Ishikawa (cell line): ENCODE measurements at regions not wholly inside any gene's neighbourhood (a gene's known extent, or its start where the extent isn't known, plus 50 kb on each side); places are given as distances from the start of the nearest gene placed in this dataset.

Source experiments
- CEBPB ChIP-seq: IDR thresholded peaks from 2 replicates; pipeline ENCODE4 v1.6.1; 2012
- CREB1 ChIP-seq: IDR thresholded peaks from 2 replicates; pipeline ENCODE4 v1.6.1; 2012; ENCODE audit warnings: low read depth
- EGR1 ChIP-seq: IDR thresholded peaks from 2 replicates; pipeline ENCODE4 v1.6.1; 2012
- EP300 ChIP-seq: IDR thresholded peaks from 2 replicates; pipeline ENCODE4 v1.6.1; 2012; ENCODE audit warnings: borderline replicate concordance
- FOXM1 ChIP-seq: IDR thresholded peaks from 2 replicates; pipeline ENCODE4 v1.6.1; 2012; ENCODE audit warnings: low read depth, borderline replicate concordance
- MAX ChIP-seq: IDR thresholded peaks from 2 replicates; pipeline ENCODE4 v1.6.1; 2012
- NFIC ChIP-seq: IDR thresholded peaks from 2 replicates; pipeline ENCODE4 v1.6.1; 2012
- RAD21 ChIP-seq: IDR thresholded peaks from 2 replicates; pipeline ENCODE4 v1.6.1; 2012; ENCODE audit warnings: low read depth
- REST ChIP-seq: IDR thresholded peaks from 2 replicates; pipeline ENCODE4 v1.6.1; 2012; ENCODE audit warnings: low read depth, mild to moderate bottlenecking
- TAF1 ChIP-seq: IDR thresholded peaks from 2 replicates; pipeline ENCODE4 v1.6.1; 2012; ENCODE audit warnings: low read depth, mild to moderate bottlenecking
- TCF12 ChIP-seq: IDR thresholded peaks from 2 replicates; pipeline ENCODE4 v1.6.1; 2012; ENCODE audit warnings: low read depth
- TEAD4 ChIP-seq: IDR thresholded peaks from 2 replicates; pipeline ENCODE4 v1.6.1; 2012
- USF1 ChIP-seq: IDR thresholded peaks from 2 replicates; pipeline ENCODE4 v1.6.1; 2012
- YY1 ChIP-seq: IDR thresholded peaks from 2 replicates; pipeline ENCODE4 v1.6.1; 2012; ENCODE audit warnings: low read depth
- ZBTB7A ChIP-seq: IDR thresholded peaks from 2 replicates; pipeline ENCODE4 v1.6.1; 2012; ENCODE audit warnings: low read depth

GRCh38 chr20:10863337-10864060 is 189.7 kb upstream of the JAG1 start:
- TF ChIP-seq EGR1 (no peak), TAF1 (no peak), FOXM1 (peak; percentile 92), NFIC (peak; percentile 95), CEBPB (peak; percentile 50), CREB1 (peak; percentile 35; the same call in 1 of the 2 replicates), TEAD4 (peak; percentile 98), EP300 (peak; percentile 94), RAD21 (peak; percentile 27; the same call in 1 of the 2 replicates), TCF12 (peak; percentile 86)

- TF ChIP-seq YY1 (0 out of 2 replicates have a peak, but pooled peaks have one; percentile 44), CEBPB (no peak), TEAD4 (peak; percentile 51), EP300 (peak; percentile 59), TCF12 (peak; percentile 76), REST (no peak), USF1 (peak; percentile 19; the same call in 1 of the 2 replicates), FOXM1 (no peak), MAX (peak; percentile 85), TAF1 (peak; percentile 58; the same call in 1 of the 2 replicates), ZBTB7A (no peak), CREB1 (no peak), RAD21 (peak; percentile 30), NFIC (peak; percentile 68; the same call in 1 of the 2 replicates), EGR1 (no peak)
Measured at GRCh38 chr20:10864076-10864672, 190.4 kb upstream of the JAG1 start.

GRCh38 chr20:10868299-10868698 is 194.5 kb upstream of the JAG1 start:
- TF ChIP-seq CEBPB (no peak), CREB1 (no peak)

GRCh38 chr20:10873026-10873425 is 199.2 kb upstream of the JAG1 start:
- TF ChIP-seq ZBTB7A, result no peak
- TF ChIP-seq CREB1, result no peak
- TF ChIP-seq FOXM1, result no peak
- TF ChIP-seq TEAD4, result no peak
- TF ChIP-seq TAF1, result no peak
- TF ChIP-seq EGR1, result no peak
- TF ChIP-seq YY1, result no peak
- no peak for TF ChIP-seq MAX
- TF ChIP-seq EP300, result no peak
- TF ChIP-seq REST, result no peak
- no peak for TF ChIP-seq CEBPB
- no peak for TF ChIP-seq TCF12
- no peak for TF ChIP-seq NFIC
- no peak for TF ChIP-seq USF1
- TF ChIP-seq RAD21, result no peak

- TF ChIP-seq CEBPB, result no peak
Measured at GRCh38 chr20:10875653-10876052, 201.9 kb upstream of the JAG1 start.

- TF ChIP-seq USF1 (no peak), MAX (no peak), YY1 (no peak), EP300 (no peak), NFIC (no peak), CEBPB (no peak)
Measured at GRCh38 chr20:10876558-10876957, 202.8 kb upstream of the JAG1 start.
